ENCODE measurements at regions not wholly inside any gene's neighbourhood (a gene's known extent, or its start where the extent isn't known, plus 50 kb on each side); places are given as distances from the start of the nearest gene placed in this dataset.

GRCh38 chr14:97177016-97177415, 379.8 kb downstream of the VRK1 start:
- peak in 1 of 2 experiments; percentile 6 for DNase-seq
- TF ChIP-seq POLR2A (IDR thresholded peaks at IDR 0.05; ENCODE audit: low read length) (no peak), GATA1 (IDR thresholded peaks at IDR 0.05; ENCODE audit: low read depth, low read length) (no peak)

- no peak for TF ChIP-seq POLR2A (IDR thresholded peaks at IDR 0.05; ENCODE audit: low read length)
- TF ChIP-seq GATA1 (IDR thresholded peaks at IDR 0.05; ENCODE audit: low read depth, low read length), result no peak
- no peak for DNase-seq
Measured at GRCh38 chr14:97177635-97178034, 380.5 kb downstream of the VRK1 start.

- no peak for DNase-seq
- TF ChIP-seq GATA1 (IDR thresholded peaks at IDR 0.05; ENCODE audit: low read depth, low read length), result no peak
- TF ChIP-seq POLR2A (IDR thresholded peaks at IDR 0.05; ENCODE audit: low read length), result no peak
Measured at GRCh38 chr14:97178781-97179180, 381.6 kb downstream of the VRK1 start.

GRCh38 chr14:97179573-97179972, 382.4 kb downstream of the VRK1 start:
- no peak for DNase-seq
- TF ChIP-seq POLR2A (IDR thresholded peaks at IDR 0.05; ENCODE audit: low read length) (no peak), GATA1 (IDR thresholded peaks at IDR 0.05; ENCODE audit: low read depth, low read length) (no peak)

GRCh38 chr14:97180304-97181200, 383.4 kb downstream of the VRK1 start:
- no peak for TF ChIP-seq POLR2A (IDR thresholded peaks at IDR 0.05; ENCODE audit: low read length)
- no peak for TF ChIP-seq GATA1 (IDR thresholded peaks at IDR 0.05; ENCODE audit: low read depth, low read length)
- peak in 1 of 2 experiments; percentile 3 for DNase-seq

- no peak for DNase-seq
- TF ChIP-seq POLR2A (IDR thresholded peaks at IDR 0.05; ENCODE audit: low read length), result no peak
- no peak for TF ChIP-seq GATA1 (IDR thresholded peaks at IDR 0.05; ENCODE audit: low read depth, low read length)
Measured at GRCh38 chr14:97185186-97185585, 388.0 kb downstream of the VRK1 start.

- TF ChIP-seq POLR2A (IDR thresholded peaks at IDR 0.05; ENCODE audit: low read length) (no peak), GATA1 (IDR thresholded peaks at IDR 0.05; ENCODE audit: low read depth, low read length) (no peak)
Measured at GRCh38 chr14:97187916-97188315, 390.7 kb downstream of the VRK1 start.

GRCh38 chr14:97196336-97196735, 399.2 kb downstream of the VRK1 start:
- DNase-seq, result no peak
- TF ChIP-seq POLR2A (IDR thresholded peaks at IDR 0.05; ENCODE audit: low read length) (no peak), GATA1 (IDR thresholded peaks at IDR 0.05; ENCODE audit: low read depth, low read length) (no peak)

More at GRCh38 chr14:97187916-97188315, 390.7 kb downstream of the VRK1 start:
- no peak for DNase-seq

- TF ChIP-seq GATA1 (IDR thresholded peaks at IDR 0.05; ENCODE audit: low read depth, low read length) (no peak), POLR2A (IDR thresholded peaks at IDR 0.05; ENCODE audit: low read length) (no peak)
- no peak for DNase-seq
Measured at GRCh38 chr14:97198813-97199212, 401.6 kb downstream of the VRK1 start.

GRCh38 chr14:97200245-97200644, 403.1 kb downstream of the VRK1 start:
- DNase-seq, result no peak
- no peak for TF ChIP-seq POLR2A (IDR thresholded peaks at IDR 0.05; ENCODE audit: low read length)
- no peak for TF ChIP-seq GATA1 (IDR thresholded peaks at IDR 0.05; ENCODE audit: low read depth, low read length)

GRCh38 chr14:97206916-97207315, 409.7 kb downstream of the VRK1 start:
- TF ChIP-seq GATA1 (IDR thresholded peaks at IDR 0.05; ENCODE audit: low read depth, low read length) (no peak), POLR2A (IDR thresholded peaks at IDR 0.05; ENCODE audit: low read length) (no peak)
- DNase-seq, result no peak

- no peak for DNase-seq
Measured at GRCh38 chr14:97210202-97210601, 413.0 kb downstream of the VRK1 start.

GRCh38 chr14:97212399-97212798, 415.2 kb downstream of the VRK1 start:
- TF ChIP-seq GATA1 (IDR thresholded peaks at IDR 0.05; ENCODE audit: low read depth, low read length) (no peak), POLR2A (IDR thresholded peaks at IDR 0.05; ENCODE audit: low read length) (no peak)
- no peak for DNase-seq

More at GRCh38 chr14:97210202-97210601, 413.0 kb downstream of the VRK1 start:
- TF ChIP-seq POLR2A (IDR thresholded peaks at IDR 0.05; ENCODE audit: low read length), result no peak
- no peak for TF ChIP-seq GATA1 (IDR thresholded peaks at IDR 0.05; ENCODE audit: low read depth, low read length)

- no peak for DNase-seq
- TF ChIP-seq POLR2A (IDR thresholded peaks at IDR 0.05; ENCODE audit: low read length) (no peak), GATA1 (IDR thresholded peaks at IDR 0.05; ENCODE audit: low read depth, low read length) (no peak)
Measured at GRCh38 chr14:97213720-97214119, 416.5 kb downstream of the VRK1 start.

Data from erythroblast (primary cell).